HEK293T (cell line): ENCODE measurements at regions not wholly inside any gene's neighbourhood (a gene's known extent, or its start where the extent isn't known, plus 50 kb on each side); places are given as distances from the start of the nearest gene placed in this dataset.

Source experiments
- CTCF ChIA-PET: fragments of 350-600 bp; formaldehyde crosslinking; extraction: SDS; loops from one replicate; lab custom pipeline; 2021; ENCODE audit warnings: antibody characterized with exemption, inconsistent platforms; lab: Yijun Ruan, JAX
- POLR2A ChIA-PET: fragments of 350-600 bp; formaldehyde crosslinking; extraction: SDS; loops from one replicate; lab custom pipeline; 2020; ENCODE audit warnings: antibody characterized with exemption, inconsistent platforms; lab: Yijun Ruan, JAX
- DNase-seq: peaks from one replicate; pipeline ENCODE4 v3.0.0; 2012; ENCODE audit warnings: mixed read lengths; ENCODE audit errors: extremely low spot score
- ARNT ChIP-seq: fragments of 450-650 bp; IDR thresholded peaks from 2 replicates; pipeline ENCODE4 v1.6.1; 2017; ENCODE audit warnings: mild to moderate bottlenecking
- BHLHE40 ChIP-seq: fragments of 450-650 bp; IDR thresholded peaks from 2 replicates; pipeline ENCODE4 v1.6.1; 2016; ENCODE audit warnings: mild to moderate bottlenecking, moderate library complexity, borderline replicate concordance
- CTBP1 ChIP-seq: fragments of 450-650 bp; IDR thresholded peaks from 2 replicates; pipeline ENCODE4 v1.6.1; 2016; ENCODE audit warnings: borderline replicate concordance
- ELF4 ChIP-seq: fragments of 450-650 bp; IDR thresholded peaks from 2 replicates; pipeline ENCODE4 v1.6.1; 2017; ENCODE audit warnings: antibody characterized with exemption
- FOXA1 ChIP-seq: fragments of 450-650 bp; IDR thresholded peaks from 2 replicates; pipeline ENCODE4 v1.6.1; 2016; ENCODE audit warnings: mild to moderate bottlenecking
- FOXK2 ChIP-seq: fragments of 450-650 bp; IDR thresholded peaks from 2 replicates; pipeline ENCODE4 v1.6.1; 2016; ENCODE audit warnings: mild to moderate bottlenecking
- FOXM1 ChIP-seq: fragments of 450-650 bp; IDR thresholded peaks from 2 replicates; pipeline ENCODE4 v1.6.1; 2017; ENCODE audit warnings: mild to moderate bottlenecking, borderline replicate concordance
- HDGF ChIP-seq: fragments of 450-650 bp; IDR thresholded peaks from 2 replicates; pipeline ENCODE4 v1.6.1; 2017; ENCODE audit warnings: antibody characterized with exemption, borderline replicate concordance
- L3MBTL2 ChIP-seq: fragments of 450-650 bp; conservative IDR thresholded peaks from 2 replicates; pipeline ENCODE4 v1.6.1; 2016; ENCODE audit warnings: mild to moderate bottlenecking
- LEF1 ChIP-seq: fragments of 450-650 bp; IDR thresholded peaks from 2 replicates; pipeline ENCODE4 v1.6.1; 2017; ENCODE audit warnings: mild to moderate bottlenecking, borderline replicate concordance
- NFRKB ChIP-seq: fragments of 450-650 bp; IDR thresholded peaks from 2 replicates; pipeline ENCODE4 v1.6.1; 2016; ENCODE audit warnings: mild to moderate bottlenecking, moderate library complexity
- PKNOX1 ChIP-seq: fragments of 450-650 bp; IDR thresholded peaks from 2 replicates; pipeline ENCODE4 v1.6.1; 2016
- SP1 ChIP-seq: fragments of 450-650 bp; IDR thresholded peaks from 2 replicates; pipeline ENCODE4 v1.6.1; 2017
- SUZ12 ChIP-seq: fragments of 450-650 bp; IDR thresholded peaks from 2 replicates; pipeline ENCODE4 v1.6.1; 2016; ENCODE audit warnings: mild to moderate bottlenecking
- TARDBP ChIP-seq: fragments of 450-650 bp; IDR thresholded peaks from 2 replicates; pipeline ENCODE4 v1.6.1; 2016
- ZNF384 ChIP-seq: fragments of 450-650 bp; IDR thresholded peaks from 2 replicates; pipeline ENCODE4 v1.6.1; 2016

- DNase-seq = no peak
- ChIA-PET CTCF (no interaction called here), POLR2A (no interaction called here)
- TF ChIP-seq TARDBP (no peak), ELF4 (no peak), BHLHE40 (no peak), NFRKB (no peak), SUZ12 (no peak), ZNF384 (no peak), FOXM1 (no peak), SP1 (no peak), CTBP1 (no peak), ARNT (no peak), PKNOX1 (no peak), L3MBTL2 (no peak), HDGF (no peak), LEF1 (no peak), FOXA1 (no peak)
These were observed 119.0 kb downstream of the RPIA start for GRCh38 chr2:88810488-88810887.

- ChIA-PET CTCF (no interaction called here), POLR2A (no interaction called here)
- TF ChIP-seq CTBP1 = no peak
- no peak for TF ChIP-seq ELF4
- no peak for TF ChIP-seq SP1
- TF ChIP-seq FOXK2 = no peak
- no peak for TF ChIP-seq PKNOX1
- TF ChIP-seq L3MBTL2 = no peak
- no peak for TF ChIP-seq SUZ12
- TF ChIP-seq LEF1 = no peak
- TF ChIP-seq ARNT = no peak
- no peak for TF ChIP-seq NFRKB
- TF ChIP-seq FOXM1 = no peak
- no peak for DNase-seq
These were observed 119.8 kb downstream of the RPIA start for GRCh38 chr2:88811233-88811632.

GRCh38 chr2:88811681-88812080 is 120.2 kb downstream of the RPIA start:
- no peak for TF ChIP-seq TARDBP
- TF ChIP-seq FOXA1 = no peak
- no peak for TF ChIP-seq SP1
- no peak for TF ChIP-seq FOXK2
- no peak for TF ChIP-seq PKNOX1
- TF ChIP-seq ELF4 = no peak
- TF ChIP-seq FOXM1 = no peak
- TF ChIP-seq ARNT = no peak
- no peak for TF ChIP-seq ZNF384
- no peak for TF ChIP-seq L3MBTL2
- TF ChIP-seq NFRKB = no peak
- TF ChIP-seq BHLHE40 = no peak
- TF ChIP-seq HDGF = no peak
- TF ChIP-seq LEF1 = no peak
- TF ChIP-seq CTBP1 = no peak
- no peak for TF ChIP-seq SUZ12
- CTCF ChIA-PET = no interaction called here
- POLR2A ChIA-PET = no interaction called here
- DNase-seq = no peak

GRCh38 chr2:88813612-88814011 is 122.1 kb downstream of the RPIA start:
- POLR2A ChIA-PET = no interaction called here
- TF ChIP-seq FOXA1 = no peak
- no peak for TF ChIP-seq SUZ12
- TF ChIP-seq ELF4 = no peak
- no peak for TF ChIP-seq TARDBP
- TF ChIP-seq FOXM1 = no peak
- no peak for TF ChIP-seq BHLHE40
- TF ChIP-seq PKNOX1 = no peak
- no peak for TF ChIP-seq CTBP1
- no peak for TF ChIP-seq FOXK2
- no peak for TF ChIP-seq NFRKB
- TF ChIP-seq ZNF384 = no peak
- TF ChIP-seq SP1 = no peak
- TF ChIP-seq L3MBTL2 = no peak
- no peak for TF ChIP-seq LEF1
- no peak for TF ChIP-seq HDGF
- TF ChIP-seq ARNT = no peak
- no peak for DNase-seq
- CTCF ChIA-PET = no interaction called here

GRCh38 chr2:88815282-88815681 is 123.8 kb downstream of the RPIA start:
- DNase-seq = no peak
- CTCF ChIA-PET = no interaction called here
- no peak for TF ChIP-seq BHLHE40
- POLR2A ChIA-PET = no interaction called here

GRCh38 chr2:88815697-88816096 is 124.2 kb downstream of the RPIA start:
- TF ChIP-seq PKNOX1 (no peak), NFRKB (no peak), CTBP1 (no peak), SP1 (no peak), HDGF (no peak), LEF1 (no peak), TARDBP (no peak), FOXA1 (no peak), ELF4 (no peak), ARNT (no peak), BHLHE40 (no peak), SUZ12 (no peak), FOXM1 (no peak), ZNF384 (no peak)
- ChIA-PET POLR2A (no interaction called here), CTCF (no interaction called here)

More at GRCh38 chr2:88815697-88816096, 124.2 kb downstream of the RPIA start:
- no peak for DNase-seq
